H1 (cell line): ENCODE measurements at regions not wholly inside any gene's neighbourhood (a gene's known extent, or its start where the extent isn't known, plus 50 kb on each side); places are given as distances from the start of the nearest gene placed in this dataset.

Experiments used
- NANOG ChIP-seq: IDR thresholded peaks from 2 replicates; pipeline ENCODE4 v1.6.1; 2011; ENCODE audit warnings: low read length, low read depth, mild to moderate bottlenecking, inconsistent platforms; ENCODE audit not compliant: insufficient read depth, poor library complexity, severe bottlenecking
- RFX5 ChIP-seq: IDR thresholded peaks from 2 replicates; pipeline ENCODE4 v1.6.1; 2011; ENCODE audit warnings: low read depth, low read length, improper control_type of control experiment, borderline replicate concordance
- RNF2 ChIP-seq: fragments of 200-900, 300-1000 bp; sonication (generic); IDR thresholded peaks from 2 replicates; pipeline ENCODE4 v1.7.1; 2016; ENCODE audit warnings: borderline replicate concordance, low read depth, mild to moderate bottlenecking, antibody characterized with exemption, low read length; ENCODE audit not compliant: poor library complexity, severe bottlenecking; ENCODE audit errors: missing control alignments
- SP1 ChIP-seq: IDR thresholded peaks from 2 replicates; pipeline ENCODE4 v1.6.1; 2011; ENCODE audit warnings: low read depth, low read length
- TAF7 ChIP-seq: optimal IDR thresholded peaks from 2 replicates; pipeline ENCODE3; 2011; ENCODE audit warnings: low read depth, mild to moderate bottlenecking, inconsistent platforms, low read length, moderate library complexity, borderline replicate concordance
- USF2 ChIP-seq: IDR thresholded peaks from 2 replicates; pipeline ENCODE4 v1.6.1; 2011; ENCODE audit warnings: low read length, improper control_type of control experiment
- YY1 ChIP-seq: IDR thresholded peaks from 2 replicates; pipeline ENCODE4 v1.6.1; 2011; ENCODE audit warnings: low read depth, mild to moderate bottlenecking, low read length
- TF ChIP-seq, protein P1 (sequence below): IDR thresholded peaks from 2 replicates; pipeline ENCODE4 v1.6.1; 2012; ENCODE audit warnings: inconsistent platforms

DNA sequence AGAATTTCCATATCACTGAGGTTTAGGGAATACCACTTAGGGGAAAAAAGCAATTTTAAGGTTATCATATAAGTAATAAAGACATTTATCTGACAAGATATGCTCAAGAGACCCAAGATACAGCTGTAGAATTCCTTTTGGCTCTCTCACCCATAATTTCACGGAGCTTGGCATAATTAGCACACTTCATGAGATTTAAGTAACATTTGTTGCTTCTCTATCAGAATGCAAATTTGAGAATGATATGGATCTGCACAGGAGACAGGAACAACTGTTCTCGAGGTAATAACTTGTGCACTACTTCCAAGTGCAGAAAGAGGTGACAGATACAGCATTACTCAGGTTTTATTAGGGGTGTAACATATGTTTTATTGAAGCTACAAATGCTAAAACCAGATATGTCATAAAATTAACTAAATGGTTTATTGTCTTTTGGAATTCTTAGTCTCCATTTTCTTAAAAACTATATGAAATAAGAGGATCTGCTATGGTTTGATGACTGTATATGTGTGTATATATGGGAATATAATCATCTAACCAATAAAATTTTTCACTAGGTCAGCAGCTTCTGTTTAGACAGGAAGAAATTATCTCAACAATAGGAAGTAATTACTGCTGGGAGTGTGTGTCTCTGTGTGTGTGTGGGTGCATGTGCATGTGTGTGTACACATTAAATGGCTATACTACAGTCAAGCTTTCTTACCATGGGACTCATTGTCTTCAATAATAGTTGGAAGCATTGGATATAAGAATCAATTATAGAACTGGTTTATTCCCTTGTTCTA is 401.3 kb downstream of the PCDH17 start (continued):
- TF ChIP-seq RFX5 (no peak), SP1 (no peak), NANOG (no peak), RNF2 (no peak), USF2 (no peak), YY1 (no peak), TAF7 (no peak)
- TF ChIP-seq, protein P1, sequence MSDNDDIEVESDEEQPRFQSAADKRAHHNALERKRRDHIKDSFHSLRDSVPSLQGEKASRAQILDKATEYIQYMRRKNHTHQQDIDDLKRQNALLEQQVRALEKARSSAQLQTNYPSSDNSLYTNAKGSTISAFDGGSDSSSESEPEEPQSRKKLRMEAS = no peak
